Adrenal gland (tissue), 5 donors: ENCODE measurements at regions not wholly inside any gene's neighbourhood (a gene's known extent, or its start where the extent isn't known, plus 50 kb on each side); places are given as distances from the start of the nearest gene placed in this dataset.

Experiments used
- POLR2A ChIP-seq, 2 donors: fragments of 450-650 bp; IDR thresholded peaks; one replicate each; pipeline ENCODE4 v1.6.1; 2017; ENCODE audit warnings: antibody characterized with exemption in 2 of 2, mild to moderate bottlenecking in 2 of 2, moderate library complexity in 1 of 2
- TF ChIP-seq, protein P1 (sequence below), 6 experiments: fragments of 450-650 bp in 4 of 6; fragments of 200-600 bp in 2 of 6; sonication (generic) in 1 of 6; IDR thresholded peaks; 1 replicate in 5 of 6; 2 replicates in 1 of 6; pipeline versions ENCODE4 v1.5.1 to v1.8.0; 2016 to 2021; ENCODE audit warnings: antibody characterized with exemption in 6 of 6, mild to moderate bottlenecking in 2 of 6, moderate library complexity in 1 of 6
- donor health status: DM: no; HTN: no; CAD: no.

DNA sequence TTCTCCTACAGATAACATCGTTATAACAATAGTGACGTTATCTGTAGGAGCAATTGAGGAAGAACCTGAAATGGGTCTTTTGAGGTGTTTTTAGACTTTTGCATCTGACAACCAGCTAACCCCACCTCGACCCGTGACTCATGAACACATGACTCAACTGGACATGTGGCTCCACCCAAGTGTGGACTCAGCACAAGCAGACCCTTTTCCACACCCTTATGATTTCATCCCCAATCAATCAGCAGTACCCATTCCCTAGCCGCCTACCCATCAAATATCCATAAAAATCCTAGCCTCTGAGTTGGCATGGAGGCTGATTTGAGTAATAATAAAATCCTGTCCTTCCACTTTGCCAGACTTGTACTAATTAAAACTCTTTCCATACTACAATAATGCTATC is 255.4 kb downstream of the ARPP21 start:
- TF ChIP-seq, protein P1, sequence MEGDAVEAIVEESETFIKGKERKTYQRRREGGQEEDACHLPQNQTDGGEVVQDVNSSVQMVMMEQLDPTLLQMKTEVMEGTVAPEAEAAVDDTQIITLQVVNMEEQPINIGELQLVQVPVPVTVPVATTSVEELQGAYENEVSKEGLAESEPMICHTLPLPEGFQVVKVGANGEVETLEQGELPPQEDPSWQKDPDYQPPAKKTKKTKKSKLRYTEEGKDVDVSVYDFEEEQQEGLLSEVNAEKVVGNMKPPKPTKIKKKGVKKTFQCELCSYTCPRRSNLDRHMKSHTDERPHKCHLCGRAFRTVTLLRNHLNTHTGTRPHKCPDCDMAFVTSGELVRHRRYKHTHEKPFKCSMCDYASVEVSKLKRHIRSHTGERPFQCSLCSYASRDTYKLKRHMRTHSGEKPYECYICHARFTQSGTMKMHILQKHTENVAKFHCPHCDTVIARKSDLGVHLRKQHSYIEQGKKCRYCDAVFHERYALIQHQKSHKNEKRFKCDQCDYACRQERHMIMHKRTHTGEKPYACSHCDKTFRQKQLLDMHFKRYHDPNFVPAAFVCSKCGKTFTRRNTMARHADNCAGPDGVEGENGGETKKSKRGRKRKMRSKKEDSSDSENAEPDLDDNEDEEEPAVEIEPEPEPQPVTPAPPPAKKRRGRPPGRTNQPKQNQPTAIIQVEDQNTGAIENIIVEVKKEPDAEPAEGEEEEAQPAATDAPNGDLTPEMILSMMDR (IDR thresholded peaks at IDR 0.05), result no peak
- no peak for TF ChIP-seq POLR2A (IDR thresholded peaks at IDR 0.05)
